ENCODE measurements at regions not wholly inside any gene's neighbourhood (a gene's known extent, or its start where the extent isn't known, plus 50 kb on each side); places are given as distances from the start of the nearest gene placed in this dataset.

DNA sequence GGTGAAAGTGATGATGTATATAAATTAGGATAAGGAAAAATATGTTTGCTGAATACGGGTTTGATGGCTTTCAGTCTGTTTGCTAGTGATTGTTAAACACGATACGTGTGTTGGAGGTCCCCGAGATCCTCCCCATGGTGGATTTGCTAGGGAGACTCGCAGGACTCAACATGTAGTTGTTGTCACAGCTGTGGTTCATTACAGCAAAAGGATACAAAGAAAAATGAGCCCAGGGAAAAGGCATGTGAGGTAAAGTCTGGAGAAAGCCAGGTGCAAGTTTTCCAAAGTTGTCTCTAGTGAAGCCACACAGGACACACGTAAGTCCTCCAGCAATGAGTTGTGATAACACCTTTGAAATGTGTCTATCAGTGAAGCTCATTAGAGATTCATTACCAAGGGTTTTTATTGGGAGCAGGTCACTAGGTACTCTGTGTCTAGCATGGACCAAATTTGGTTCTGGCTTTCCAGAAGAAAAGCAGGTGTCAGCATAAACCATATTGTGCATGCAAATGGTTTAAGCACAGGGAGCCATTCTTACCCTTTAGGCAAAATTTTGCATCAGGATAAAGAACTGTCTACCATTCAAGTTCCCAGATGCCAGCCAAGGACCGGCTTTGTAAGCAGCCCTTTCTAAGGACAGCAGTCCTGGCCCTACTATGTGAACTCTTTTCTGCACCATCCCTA, 215.2 kb upstream of the WSCD1 start:
- no peak for TF ChIP-seq YY1 (IDR thresholded peaks at IDR 0.05; ENCODE audit: low read depth)
- TF ChIP-seq RAD21 (IDR thresholded peaks at IDR 0.05; ENCODE audit: low read depth) = no peak
- TF ChIP-seq, protein P1, sequence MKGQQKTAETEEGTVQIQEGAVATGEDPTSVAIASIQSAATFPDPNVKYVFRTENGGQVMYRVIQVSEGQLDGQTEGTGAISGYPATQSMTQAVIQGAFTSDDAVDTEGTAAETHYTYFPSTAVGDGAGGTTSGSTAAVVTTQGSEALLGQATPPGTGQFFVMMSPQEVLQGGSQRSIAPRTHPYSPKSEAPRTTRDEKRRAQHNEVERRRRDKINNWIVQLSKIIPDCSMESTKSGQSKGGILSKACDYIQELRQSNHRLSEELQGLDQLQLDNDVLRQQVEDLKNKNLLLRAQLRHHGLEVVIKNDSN (IDR thresholded peaks at IDR 0.05) = no peak
- TF ChIP-seq FOXM1 (IDR thresholded peaks at IDR 0.05; ENCODE audit: borderline replicate concordance, low read depth) = no peak
- TF ChIP-seq MAX (IDR thresholded peaks at IDR 0.05) = no peak
- TF ChIP-seq CREB1 (IDR thresholded peaks at IDR 0.05; ENCODE audit: low read depth) = no peak
- TF ChIP-seq REST (IDR thresholded peaks at IDR 0.05; ENCODE audit: low read depth) = no peak
- no peak for TF ChIP-seq TEAD4 (IDR thresholded peaks at IDR 0.05)
- TF ChIP-seq EP300 (IDR thresholded peaks at IDR 0.05; ENCODE audit: borderline replicate concordance) = no peak
- no peak for TF ChIP-seq TAF1 (IDR thresholded peaks at IDR 0.05; ENCODE audit: low read depth)

- no peak for TF ChIP-seq ZBTB7A (IDR thresholded peaks at IDR 0.05; ENCODE audit: low read depth)
- no peak for TF ChIP-seq CEBPB (IDR thresholded peaks at IDR 0.05)
- TF ChIP-seq REST (IDR thresholded peaks at IDR 0.05; ENCODE audit: low read depth) = no peak
- TF ChIP-seq EGR1 (IDR thresholded peaks at IDR 0.05) = no peak
- no peak for TF ChIP-seq YY1 (IDR thresholded peaks at IDR 0.05; ENCODE audit: low read depth)
- no peak for TF ChIP-seq FOXM1 (IDR thresholded peaks at IDR 0.05; ENCODE audit: borderline replicate concordance, low read depth)
- TF ChIP-seq RAD21 (IDR thresholded peaks at IDR 0.05; ENCODE audit: low read depth) = no peak
- TF ChIP-seq TAF1 (IDR thresholded peaks at IDR 0.05; ENCODE audit: low read depth) = no peak
- TF ChIP-seq EP300 (IDR thresholded peaks at IDR 0.05; ENCODE audit: borderline replicate concordance) = no peak
- no peak for TF ChIP-seq TCF12 (IDR thresholded peaks at IDR 0.05; ENCODE audit: low read depth)
- TF ChIP-seq NFIC (IDR thresholded peaks at IDR 0.05) = no peak
- TF ChIP-seq, protein P1 (IDR thresholded peaks at IDR 0.05) = no peak
- TF ChIP-seq CREB1 (IDR thresholded peaks at IDR 0.05; ENCODE audit: low read depth) = no peak
- TF ChIP-seq MAX (IDR thresholded peaks at IDR 0.05) = no peak
- no peak for TF ChIP-seq TEAD4 (IDR thresholded peaks at IDR 0.05)
Measured at GRCh38 chr17:5861246-5861645, 208.9 kb upstream of the WSCD1 start.

- TF ChIP-seq TEAD4 (IDR thresholded peaks at IDR 0.05) (no peak), CREB1 (IDR thresholded peaks at IDR 0.05; ENCODE audit: low read depth) (no peak), REST (IDR thresholded peaks at IDR 0.05; ENCODE audit: low read depth) (no peak), TCF12 (IDR thresholded peaks at IDR 0.05; ENCODE audit: low read depth) (no peak), YY1 (IDR thresholded peaks at IDR 0.05; ENCODE audit: low read depth) (no peak), NFIC (IDR thresholded peaks at IDR 0.05) (no peak), RAD21 (IDR thresholded peaks at IDR 0.05; ENCODE audit: low read depth) (no peak), MAX (IDR thresholded peaks at IDR 0.05) (no peak), FOXM1 (IDR thresholded peaks at IDR 0.05; ENCODE audit: borderline replicate concordance, low read depth) (no peak), ZBTB7A (IDR thresholded peaks at IDR 0.05; ENCODE audit: low read depth) (no peak), EGR1 (IDR thresholded peaks at IDR 0.05) (no peak), EP300 (IDR thresholded peaks at IDR 0.05; ENCODE audit: borderline replicate concordance) (no peak)
- TF ChIP-seq, protein P1 (IDR thresholded peaks at IDR 0.05) = no peak
Measured at GRCh38 chr17:5861854-5862253, 208.3 kb upstream of the WSCD1 start.

Measured in Ishikawa (cell line).